Kidney (tissue), 13 donors: ENCODE measurements at regions not wholly inside any gene's neighbourhood (a gene's known extent, or its start where the extent isn't known, plus 50 kb on each side); places are given as distances from the start of the nearest gene placed in this dataset.

Source experiments
- DNase-seq, 5 donors: peaks; one replicate each; pipeline ENCODE4 v3.0.0-alpha.2; 2013 to 2020
- FAIRE-seq: peaks from 2 replicates; lab custom pipeline; 2012; peaks lifted over from hg19 to GRCh38; lab: Jason Lieb, UNC
- H3K27ac ChIP-seq, 2 donors: one replicate each; pipeline ENCODE4 v1.7.0; 2013; ENCODE audit warnings: low read depth in 2 of 2, low read length in 2 of 2, inconsistent platforms in 1 of 2
- H3K27me3 ChIP-seq: one replicate; pipeline ENCODE4 v1.7.1; 2013; ENCODE audit warnings: low read length, inconsistent platforms; ENCODE audit not compliant: control insufficient read depth, insufficient read depth
- H3K36me3 ChIP-seq, 3 donors: one replicate each; pipeline versions ENCODE4 v1.7.0 to v1.7.1; 2013; ENCODE audit warnings: low read length in 3 of 3, control low read depth in 1 of 3, inconsistent platforms in 1 of 3; ENCODE audit not compliant: insufficient read depth in 3 of 3, control insufficient read depth in 2 of 3
- H3K4me1 ChIP-seq, 3 donors: one replicate each; pipeline versions ENCODE4 v1.7.0 to v1.7.1; 2013; ENCODE audit warnings: low read length in 3 of 3, inconsistent platforms in 1 of 3, low read depth in 1 of 3; ENCODE audit not compliant: control insufficient read depth in 2 of 3, insufficient read depth in 2 of 3
- H3K4me3 ChIP-seq, 3 donors: one replicate each; pipeline versions ENCODE4 v1.7.0 to v1.8.1; 2013; ENCODE audit warnings: low read length in 3 of 3, control low read depth in 1 of 3, inconsistent platforms in 1 of 3
- H3K9ac ChIP-seq, 3 donors: one replicate each; pipeline versions ENCODE4 v1.7.0 to v1.7.1; 2013; ENCODE audit warnings: low read length in 3 of 3, control low read depth in 1 of 3, inconsistent platforms in 1 of 3
- H3K9me3 ChIP-seq, 3 donors: one replicate each; pipeline versions ENCODE4 v1.7.0 to v1.7.1; 2013; ENCODE audit warnings: low read length in 3 of 3, control low read depth in 1 of 3, inconsistent platforms in 1 of 3; ENCODE audit not compliant: control insufficient read depth in 2 of 3, insufficient read depth in 1 of 3
- intact Hi-C: fragments of 100-400 bp; cut with DNase I; formaldehyde crosslinking; loops from one replicate; pipeline ENCODE4 v1.11.1; 2022
- TF ChIP-seq, protein P1 (sequence below): IDR thresholded peaks from 3 replicates; pipeline ENCODE4 v1.5.1; 2012; ENCODE audit warnings: mild to moderate bottlenecking, moderate library complexity, borderline replicate concordance; ENCODE audit not compliant: insufficient read depth; ENCODE audit errors: extremely low read depth
- donor health status: control.
- donor health status: control.
- donor health status: control.
- donor health status: control.
- donor health status: control.
- donor health status: DM: yes; HTN: yes; CAD: no.
- donor health status: Normal renal cell carcinoma (clear cell type).

DNA sequence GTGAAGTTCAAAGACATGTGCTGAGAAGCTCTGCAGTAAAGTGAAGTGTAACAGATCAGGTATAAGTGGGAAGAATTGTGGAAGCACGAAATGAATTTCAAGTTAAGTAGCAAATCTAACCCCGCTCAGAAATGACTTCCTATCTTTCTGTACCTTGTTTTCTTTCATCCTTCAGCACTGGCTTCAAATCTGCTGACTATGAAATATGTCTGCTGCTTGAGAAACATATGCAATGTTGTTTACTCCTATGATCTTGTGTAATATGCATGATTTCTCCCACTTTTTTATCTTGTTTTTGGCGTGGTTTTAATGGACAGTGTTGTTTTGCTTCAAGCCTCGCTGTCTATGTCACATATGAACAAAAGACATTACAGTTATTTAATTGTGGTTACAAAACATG is 545.3 kb upstream of the NCAM2 start:
- no peak for FAIRE-seq
- H3K4me1 ChIP-seq = no peaks in the 10 kb centered on the region
- H3K9me3 ChIP-seq = no peaks in the 10 kb centered on the region
- no peak overlapping the region for H3K4me3 ChIP-seq
- H3K27me3 ChIP-seq = no peaks in the 10 kb centered on the region
- no peak overlapping the region for H3K27ac ChIP-seq
- intact Hi-C loops = no loop called here
- no peak overlapping the region for H3K9ac ChIP-seq
- TF ChIP-seq, protein P1, sequence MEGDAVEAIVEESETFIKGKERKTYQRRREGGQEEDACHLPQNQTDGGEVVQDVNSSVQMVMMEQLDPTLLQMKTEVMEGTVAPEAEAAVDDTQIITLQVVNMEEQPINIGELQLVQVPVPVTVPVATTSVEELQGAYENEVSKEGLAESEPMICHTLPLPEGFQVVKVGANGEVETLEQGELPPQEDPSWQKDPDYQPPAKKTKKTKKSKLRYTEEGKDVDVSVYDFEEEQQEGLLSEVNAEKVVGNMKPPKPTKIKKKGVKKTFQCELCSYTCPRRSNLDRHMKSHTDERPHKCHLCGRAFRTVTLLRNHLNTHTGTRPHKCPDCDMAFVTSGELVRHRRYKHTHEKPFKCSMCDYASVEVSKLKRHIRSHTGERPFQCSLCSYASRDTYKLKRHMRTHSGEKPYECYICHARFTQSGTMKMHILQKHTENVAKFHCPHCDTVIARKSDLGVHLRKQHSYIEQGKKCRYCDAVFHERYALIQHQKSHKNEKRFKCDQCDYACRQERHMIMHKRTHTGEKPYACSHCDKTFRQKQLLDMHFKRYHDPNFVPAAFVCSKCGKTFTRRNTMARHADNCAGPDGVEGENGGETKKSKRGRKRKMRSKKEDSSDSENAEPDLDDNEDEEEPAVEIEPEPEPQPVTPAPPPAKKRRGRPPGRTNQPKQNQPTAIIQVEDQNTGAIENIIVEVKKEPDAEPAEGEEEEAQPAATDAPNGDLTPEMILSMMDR = no peak
- H3K36me3 ChIP-seq = no peaks in the 10 kb centered on the region
- no peak for DNase-seq

DNA sequence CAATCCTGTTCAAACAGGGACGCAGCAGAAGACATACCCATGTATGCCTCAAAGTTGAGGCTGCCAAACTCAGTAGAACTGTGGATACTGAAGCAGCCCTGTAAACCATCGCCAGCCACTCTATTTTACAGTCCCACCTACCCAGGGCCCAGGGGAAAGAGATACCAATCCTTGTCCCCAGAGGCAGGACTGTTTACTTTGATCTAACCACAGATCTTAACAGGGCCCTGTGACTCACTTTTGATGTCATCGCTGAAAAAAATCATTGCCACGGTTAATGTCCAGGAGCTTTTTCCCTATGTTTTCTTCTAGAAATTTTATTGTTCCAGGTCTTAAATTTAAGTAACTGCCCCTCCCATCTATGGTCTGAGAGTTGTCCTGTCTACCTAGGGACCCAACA is 538.4 kb upstream of the NCAM2 start:
- intact Hi-C loops = no loop called here
- H3K4me1 ChIP-seq = no peaks in the 10 kb centered on the region
- TF ChIP-seq, protein P1 = no peak
- no peaks in the 10 kb centered on the region for H3K36me3 ChIP-seq
- no peak overlapping the region for H3K4me3 ChIP-seq
- no peak overlapping the region for H3K9ac ChIP-seq
- no peaks in the 10 kb centered on the region for H3K9me3 ChIP-seq
- DNase-seq (no peak), FAIRE-seq (no peak)
- no peaks in the 10 kb centered on the region for H3K27me3 ChIP-seq
- H3K27ac ChIP-seq = no peak overlapping the region

DNA sequence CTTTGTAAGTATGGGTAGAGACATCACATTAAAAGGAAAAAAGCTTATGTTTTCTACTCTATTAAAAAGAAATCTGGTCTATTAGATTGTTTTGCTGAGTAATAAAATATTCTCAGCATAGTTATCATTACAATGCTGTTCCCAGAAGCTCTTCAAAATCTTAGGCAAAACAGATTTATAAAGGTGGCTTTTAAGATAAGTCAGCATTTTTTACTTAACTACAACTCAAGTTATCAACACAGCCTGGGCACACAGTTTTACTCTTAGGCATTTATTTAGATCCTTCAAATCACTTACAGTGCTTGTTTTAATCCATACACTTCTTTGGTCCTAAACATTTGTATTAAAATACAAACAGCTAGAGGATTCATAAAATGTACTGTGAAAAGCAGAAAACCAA is 534.8 kb upstream of the NCAM2 start:
- Histone ChIP-seq H3K4me1 (no peaks in the 10 kb centered on the region), H3K36me3 (no peaks in the 10 kb centered on the region), H3K9ac (no peak overlapping the region), H3K27me3 (no peaks in the 10 kb centered on the region), H3K27ac (no peak overlapping the region), H3K9me3 (no peaks in the 10 kb centered on the region), H3K4me3 (no peak overlapping the region)
- intact Hi-C loops = no loop called here
- TF ChIP-seq, protein P1 = no peak
- no peak for DNase-seq
- no peak for FAIRE-seq

DNA sequence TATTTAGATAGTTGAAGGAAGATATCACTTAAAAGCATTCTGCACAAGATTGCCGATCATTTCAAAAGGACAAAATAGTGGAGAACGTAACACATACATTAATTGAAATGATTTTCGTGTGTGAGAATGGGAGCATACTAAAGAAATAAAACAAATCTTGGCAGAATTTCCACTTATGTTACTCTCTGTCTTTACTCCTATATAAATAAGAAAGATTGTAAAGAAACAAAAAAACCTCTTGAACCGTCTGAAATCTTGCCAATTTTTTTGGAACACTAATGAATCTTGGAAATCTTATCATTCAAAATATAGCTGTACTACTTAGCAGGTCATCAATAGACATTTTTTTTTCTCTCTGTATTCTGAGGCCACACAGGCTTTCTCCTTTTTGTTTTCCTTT is 528.8 kb upstream of the NCAM2 start:
- intact Hi-C loops = no loop called here
- DNase-seq (peak in 2 of 5 donors; percentile 3 to 13), FAIRE-seq (no peak)
- H3K27me3 ChIP-seq = no peaks in the 10 kb centered on the region
- H3K4me1 ChIP-seq = no peaks in the 10 kb centered on the region
- H3K9me3 ChIP-seq = no peaks in the 10 kb centered on the region
- TF ChIP-seq, protein P1 = no peak
- H3K4me3 ChIP-seq = no peak overlapping the region
- no peak overlapping the region for H3K27ac ChIP-seq
- H3K9ac ChIP-seq = no peak overlapping the region
- no peaks in the 10 kb centered on the region for H3K36me3 ChIP-seq
